GM10847 (cell line): ENCODE measurements at regions not wholly inside any gene's neighbourhood (a gene's known extent, or its start where the extent isn't known, plus 50 kb on each side); places are given as distances from the start of the nearest gene placed in this dataset.

Source experiments
- POLR2A ChIP-seq: IDR thresholded peaks from 2 replicates; pipeline ENCODE4 v1.6.1; 2011; ENCODE audit not compliant: insufficient read length; ENCODE audit errors: extremely low read depth

DNA sequence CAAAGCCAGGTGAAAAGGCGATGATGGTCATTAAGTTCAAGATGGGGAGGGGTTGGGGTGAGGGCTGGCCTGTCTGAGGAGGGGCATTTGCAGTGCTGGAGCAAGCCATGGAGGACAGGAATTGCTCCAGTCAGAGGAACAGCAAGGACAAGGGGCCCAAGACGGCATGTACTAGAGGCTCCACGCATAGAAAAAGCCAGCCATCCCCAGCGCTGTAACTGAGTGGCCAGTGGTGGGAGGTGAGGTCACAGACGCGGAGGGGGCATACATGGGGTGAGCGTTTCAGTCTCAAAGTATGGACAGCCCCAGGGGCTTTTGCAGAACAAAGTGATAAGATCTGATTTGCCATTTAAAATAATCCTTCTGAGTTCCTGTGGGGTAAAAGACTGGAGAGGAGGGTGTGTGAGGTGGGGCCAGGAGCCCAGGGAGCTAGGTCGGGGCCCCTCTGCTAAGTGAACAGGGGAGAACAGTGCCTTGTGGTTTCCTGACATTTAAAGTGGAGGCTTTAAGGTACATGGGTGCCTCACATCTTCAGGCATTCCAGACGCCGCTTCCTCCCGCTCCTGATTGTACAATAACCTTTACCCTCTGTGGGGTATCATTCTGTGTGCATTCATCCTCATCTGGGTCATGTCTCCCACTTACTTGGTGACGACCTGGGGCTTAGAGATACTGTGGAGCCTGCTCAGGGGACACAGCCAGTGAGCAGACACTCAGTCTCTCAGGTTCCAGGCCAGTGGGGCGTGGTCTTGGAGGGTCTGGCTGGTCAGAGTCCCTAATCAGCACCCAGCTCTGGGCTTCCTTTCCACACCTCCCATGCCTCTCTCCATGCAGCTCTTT lies 105.6 kb upstream of the GPR26 start:
- TF ChIP-seq POLR2A: no peak

DNA sequence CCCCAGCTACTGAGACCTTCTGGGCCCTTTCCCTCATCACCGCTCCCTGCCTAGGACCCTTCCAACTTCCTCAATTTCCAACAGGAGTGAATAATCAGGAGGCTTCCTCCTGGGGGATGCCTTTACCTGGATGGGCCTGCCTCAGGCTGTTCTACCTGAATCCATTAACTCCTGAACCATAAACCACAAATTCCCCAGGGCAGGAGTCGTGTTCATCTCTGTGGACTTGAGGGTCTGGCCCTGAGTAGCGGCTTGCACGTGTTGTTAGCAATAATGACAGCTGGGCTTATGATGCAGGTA lies 105.1 kb upstream of the GPR26 start:
- no peak for TF ChIP-seq POLR2A

DNA sequence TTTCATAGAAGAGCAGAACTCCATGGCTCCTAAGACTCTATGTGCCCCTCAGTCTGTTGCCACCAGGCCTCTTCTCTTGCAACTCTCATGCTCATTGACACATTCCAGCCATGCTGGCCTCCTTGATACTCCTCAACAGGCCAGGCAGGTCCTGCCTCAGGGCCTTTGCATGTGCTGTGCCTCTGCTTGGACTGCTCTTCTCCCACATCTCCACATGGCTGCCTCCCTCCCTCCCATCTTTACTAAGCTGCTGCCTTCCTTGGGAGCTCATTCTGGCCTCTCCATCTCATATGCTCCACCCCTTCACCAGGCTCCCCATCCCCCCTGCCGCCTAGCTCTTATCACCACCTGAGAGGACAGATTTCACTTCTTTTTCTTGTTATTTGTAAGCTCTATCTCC lies 103.8 kb upstream of the GPR26 start:
- TF ChIP-seq POLR2A: no peak

DNA sequence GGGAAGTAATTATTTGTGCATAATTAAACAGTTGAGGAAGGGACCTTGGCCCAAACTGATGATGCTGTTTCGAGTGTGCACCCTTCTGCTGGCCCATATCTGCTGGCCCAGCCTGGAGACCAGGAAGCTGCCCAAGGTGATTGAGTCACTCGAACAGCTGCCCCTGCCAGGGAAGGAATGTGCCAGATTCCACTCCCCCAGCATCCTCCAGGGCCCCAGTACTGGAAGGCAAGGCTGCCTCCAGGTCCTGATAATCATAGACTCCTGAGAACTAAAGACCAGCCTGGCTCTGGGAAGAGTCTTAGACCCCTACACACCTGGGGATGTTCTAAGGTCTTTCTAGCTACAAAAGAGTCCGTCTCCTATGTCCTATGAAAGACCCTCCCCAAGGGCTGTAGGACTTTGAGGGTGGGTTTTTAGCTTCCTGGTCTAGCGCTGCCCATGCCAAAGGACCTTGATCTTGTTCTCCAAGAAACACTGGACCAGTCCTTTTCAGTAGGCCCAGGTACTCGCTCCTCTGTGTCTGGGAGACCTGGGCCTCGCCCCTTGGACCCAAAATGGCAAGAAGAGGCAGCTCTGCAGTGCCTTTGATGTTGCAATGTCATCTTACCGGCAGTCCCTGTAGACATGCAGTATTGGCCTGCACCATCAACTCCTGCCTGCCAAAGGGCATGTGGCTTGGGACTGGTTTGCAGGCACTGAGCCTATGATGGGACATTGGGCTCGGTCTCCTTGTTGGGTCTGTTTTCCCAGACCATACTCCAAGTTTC lies 103.2 kb upstream of the GPR26 start:
- no peak for TF ChIP-seq POLR2A

DNA sequence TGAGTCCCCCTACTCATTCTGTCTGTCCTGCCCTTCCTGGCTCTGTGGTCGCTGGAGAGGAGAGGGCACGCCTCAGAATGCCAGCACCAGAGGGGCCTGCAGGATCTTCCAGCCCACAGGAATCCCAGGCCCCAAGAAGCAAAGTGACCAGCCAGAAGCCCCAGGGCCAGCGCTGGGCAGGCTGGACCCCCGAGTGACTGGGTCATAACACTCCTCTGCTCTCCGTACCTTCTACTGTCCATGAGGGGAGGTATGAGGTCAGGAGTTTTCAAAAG lies 102.6 kb upstream of the GPR26 start:
- TF ChIP-seq POLR2A: no peak

DNA sequence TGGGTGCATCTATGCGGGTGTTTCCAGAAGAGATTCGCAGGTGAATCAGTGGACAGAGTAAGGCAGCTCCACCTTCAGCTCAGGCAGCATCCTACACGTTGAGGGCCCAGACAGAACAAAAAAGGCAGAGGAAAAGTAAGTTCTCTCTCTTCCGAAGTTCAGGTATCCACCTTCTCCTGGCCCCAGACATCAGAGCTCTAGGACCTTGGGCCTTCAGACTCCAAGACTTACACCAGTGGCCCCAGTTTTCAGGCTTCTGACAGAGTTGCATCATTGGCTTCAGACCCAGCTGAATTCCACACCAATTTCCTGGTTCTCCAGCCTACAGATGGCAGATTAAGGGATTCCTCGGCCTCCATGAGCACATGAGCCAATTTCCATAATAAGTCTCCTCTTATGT lies 102.2 kb upstream of the GPR26 start:
- no peak for TF ChIP-seq POLR2A

DNA sequence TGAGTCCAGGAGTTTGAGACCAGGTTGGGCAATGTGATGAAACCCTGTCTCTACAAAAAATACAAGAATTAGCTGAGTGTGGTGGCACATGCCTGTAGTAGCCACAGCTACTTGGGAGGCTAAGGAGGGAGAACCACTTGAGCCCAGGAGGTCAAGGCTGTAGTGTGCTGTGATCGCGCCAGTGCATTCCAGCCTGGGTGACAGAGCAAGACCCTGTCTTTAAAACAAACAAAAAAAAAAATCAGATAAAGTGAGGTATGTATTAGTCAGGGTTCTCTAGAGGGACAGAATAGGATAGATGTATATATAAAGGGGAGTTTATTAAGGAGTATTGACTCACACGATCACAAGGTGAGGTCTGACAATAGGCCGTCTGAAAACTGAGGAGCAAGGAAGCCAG lies 101.5 kb upstream of the GPR26 start:
- no peak for TF ChIP-seq POLR2A

DNA sequence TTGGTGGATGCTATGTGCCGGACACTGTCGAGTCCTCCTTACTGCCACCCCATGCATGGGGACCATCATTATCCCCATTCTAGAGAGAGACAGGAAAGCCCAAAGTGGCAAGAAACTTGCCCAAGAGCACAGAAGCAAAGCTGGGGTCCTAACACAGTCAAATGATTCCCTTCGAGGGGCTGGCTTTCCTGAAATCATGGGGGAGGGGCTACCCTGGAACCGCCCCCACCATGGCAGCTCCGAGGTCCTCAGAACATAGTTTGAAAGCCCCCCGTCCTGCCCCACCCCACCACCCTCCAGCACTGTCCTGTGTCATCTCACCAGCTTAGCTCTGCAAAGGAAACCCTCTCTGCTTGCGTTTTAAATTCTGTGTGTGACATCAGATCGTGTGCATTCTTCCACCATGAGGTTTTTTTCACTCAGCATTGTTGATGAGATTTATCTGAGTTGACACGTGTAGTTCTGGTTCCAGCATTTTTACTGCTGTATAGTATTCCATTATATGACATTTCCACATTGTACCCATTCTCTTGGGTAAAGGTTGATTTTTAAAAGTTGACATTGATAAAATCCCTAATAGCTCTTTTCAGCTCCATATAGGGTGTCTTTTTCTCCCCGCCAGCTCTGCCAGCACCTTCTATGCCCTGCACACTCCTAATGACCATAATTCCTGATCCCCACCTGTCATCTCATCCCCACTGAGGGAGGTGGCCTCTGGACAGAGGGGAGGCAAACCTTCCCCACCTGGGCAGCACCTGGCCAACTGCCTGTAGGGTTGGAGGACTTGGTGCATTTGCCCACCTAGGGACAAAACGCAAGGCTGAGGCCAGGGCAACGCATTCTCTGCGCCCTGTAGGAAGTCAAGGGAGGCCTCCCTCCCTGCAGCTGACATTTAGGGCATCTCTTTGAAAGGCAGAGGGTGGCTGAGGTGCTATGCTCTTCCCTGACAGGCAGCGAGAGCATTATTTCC lies 100.2 kb upstream of the GPR26 start:
- TF ChIP-seq POLR2A: no peak

DNA sequence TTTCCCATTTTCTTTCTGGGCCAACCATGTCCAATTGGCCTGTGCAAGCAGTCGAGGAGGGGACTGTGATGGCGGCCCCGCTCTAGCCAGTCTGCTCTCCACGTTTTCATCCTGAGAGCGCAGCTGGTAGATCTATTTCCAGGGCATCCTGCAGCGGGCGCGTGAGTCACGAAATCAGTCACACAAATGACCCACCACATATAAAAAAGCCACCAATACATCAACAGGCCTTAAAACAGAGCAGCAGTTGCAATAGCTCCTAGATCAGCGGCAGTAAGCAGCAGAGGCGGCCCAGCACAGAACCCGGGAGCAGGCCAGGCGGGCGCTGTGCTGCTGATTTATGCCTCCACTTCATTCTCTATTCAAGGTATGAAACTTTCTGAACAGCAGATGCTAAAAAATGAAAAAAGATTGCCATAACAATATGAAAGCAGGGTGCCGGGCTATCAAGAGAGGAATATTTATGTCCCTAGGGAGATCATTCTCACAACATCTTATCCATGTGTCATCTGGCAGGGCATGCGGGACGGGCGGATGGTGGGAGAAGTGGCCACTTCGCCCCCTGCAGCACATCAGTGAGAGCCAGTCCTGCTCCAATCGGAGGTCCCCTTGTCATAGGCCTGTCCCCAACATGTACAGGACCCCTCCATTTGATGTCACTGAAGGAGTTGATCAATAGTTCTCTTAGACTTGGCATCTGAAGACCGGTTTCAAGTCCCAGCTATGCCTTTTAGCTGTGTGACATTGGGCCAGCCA lies 98.0 kb upstream of the GPR26 start:
- TF ChIP-seq POLR2A: no peak

DNA sequence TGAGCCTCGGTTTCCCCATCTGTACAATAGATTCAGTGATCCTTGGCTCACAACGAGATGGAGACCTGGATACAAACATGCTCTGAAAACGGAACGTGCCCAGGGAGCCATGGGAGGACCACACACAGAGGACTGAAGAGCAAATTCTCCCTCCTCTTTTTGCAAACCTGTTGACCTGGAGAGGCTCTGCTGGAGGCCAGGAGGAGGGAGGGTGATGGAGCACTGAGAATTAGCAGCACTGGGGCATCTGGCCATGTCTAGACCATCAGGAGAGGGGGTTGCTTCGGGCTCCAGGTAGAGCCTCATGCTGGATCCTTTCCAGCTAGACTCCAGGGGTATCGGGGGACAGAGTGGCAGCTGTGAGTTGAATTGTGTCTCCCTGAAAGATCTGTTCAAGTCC lies 97.4 kb upstream of the GPR26 start:
- no peak for TF ChIP-seq POLR2A

DNA sequence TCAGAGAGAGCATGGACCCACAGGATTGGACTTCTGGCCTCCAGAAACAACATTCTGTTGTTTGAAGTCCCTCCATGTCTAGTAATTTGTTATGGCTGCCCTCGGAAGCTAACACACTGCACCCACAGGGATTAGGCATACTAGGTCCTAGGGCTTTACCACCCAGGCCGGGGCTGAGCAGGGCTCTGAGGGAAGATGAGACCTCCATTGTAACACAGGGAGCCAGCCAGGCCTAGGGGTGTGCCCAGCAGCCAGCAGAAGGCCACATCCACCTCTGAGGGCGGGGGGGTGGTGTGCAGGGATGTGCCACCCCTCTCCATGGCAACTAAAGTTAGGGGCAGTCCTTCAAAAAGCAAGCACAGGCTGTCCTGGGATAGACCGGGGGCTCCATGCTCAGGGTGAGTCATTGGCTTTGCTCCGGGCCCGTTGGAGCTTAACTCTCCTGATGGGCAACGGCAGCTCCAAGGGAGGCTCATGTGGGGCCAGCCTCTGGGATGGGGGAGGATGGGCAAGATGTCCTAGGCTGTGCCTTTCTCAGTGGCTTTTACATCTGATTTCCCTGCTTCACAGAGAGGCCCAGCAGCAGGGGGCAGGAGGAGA lies 96.6 kb upstream of the GPR26 start:
- no peak for TF ChIP-seq POLR2A

DNA sequence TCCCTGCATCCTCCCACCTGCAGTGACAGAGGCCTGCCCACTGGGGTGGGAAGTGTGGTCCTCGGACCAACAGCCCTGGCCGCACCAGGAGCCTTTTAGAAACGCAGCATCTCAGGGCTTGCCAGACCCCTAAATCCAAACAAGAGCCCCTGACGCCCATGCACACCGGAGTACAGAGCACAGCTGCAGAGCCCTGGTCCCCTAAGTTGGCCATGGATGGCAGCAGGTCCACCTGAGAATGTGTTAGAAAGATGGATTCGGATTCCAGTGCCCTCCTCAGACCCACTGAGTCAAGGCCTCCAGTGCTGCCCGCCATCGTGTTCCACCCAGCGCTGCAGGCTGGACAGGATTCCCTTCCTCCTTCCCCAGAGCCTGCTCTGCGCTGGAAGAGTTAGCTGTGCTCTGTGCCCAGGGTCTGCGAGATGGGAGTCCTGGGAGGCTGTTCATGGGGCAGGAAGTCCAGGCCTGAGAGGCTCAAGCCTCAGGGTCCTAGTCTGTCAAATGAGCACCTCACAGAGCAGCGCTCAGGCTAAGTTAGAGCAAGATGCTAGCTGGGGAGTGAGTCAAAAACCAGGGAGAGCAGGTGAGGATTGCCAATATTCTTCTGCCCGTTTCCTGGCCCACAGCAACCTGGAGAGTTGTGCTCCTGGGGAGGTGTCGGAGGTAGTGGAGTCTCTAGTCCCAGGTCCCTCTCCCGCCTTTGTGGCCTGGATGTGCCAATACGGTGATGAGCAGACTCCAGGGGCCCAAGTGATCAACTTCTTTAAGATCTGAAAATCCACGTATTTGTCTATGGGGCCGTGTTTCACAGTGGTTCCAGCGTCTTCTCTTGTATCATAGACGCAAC lies 95.9 kb upstream of the GPR26 start:
- TF ChIP-seq POLR2A: no peak

DNA sequence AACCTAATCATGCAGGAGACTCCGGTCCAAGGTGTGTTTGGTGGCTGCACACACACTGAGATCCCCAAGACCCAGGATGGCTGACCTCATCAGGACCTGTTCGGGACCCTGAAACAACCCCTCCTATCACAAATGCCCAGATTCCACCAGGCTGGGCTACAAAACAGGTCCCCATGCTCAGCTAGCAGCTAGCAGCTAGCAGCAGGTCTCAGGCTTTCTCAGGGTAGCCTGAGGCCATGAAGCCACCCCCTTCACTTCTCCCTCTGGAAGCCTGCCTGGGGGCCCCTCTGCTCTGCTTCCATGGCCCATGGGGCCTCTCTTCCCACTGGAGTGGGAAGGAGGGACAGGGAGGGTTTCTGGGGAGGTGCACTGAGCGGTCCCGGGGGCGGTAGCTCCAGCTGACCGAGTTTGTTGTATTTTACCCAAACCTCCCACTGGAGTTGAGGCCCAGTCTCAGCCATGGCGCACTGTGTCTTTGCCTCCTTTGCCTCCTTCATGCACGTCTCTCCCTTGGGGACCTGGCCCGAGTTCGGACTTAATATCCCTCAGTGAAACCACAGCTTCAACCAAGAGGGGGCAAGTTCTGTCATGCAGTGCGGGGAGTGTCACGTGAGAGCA lies 95.1 kb upstream of the GPR26 start:
- no peak for TF ChIP-seq POLR2A

DNA sequence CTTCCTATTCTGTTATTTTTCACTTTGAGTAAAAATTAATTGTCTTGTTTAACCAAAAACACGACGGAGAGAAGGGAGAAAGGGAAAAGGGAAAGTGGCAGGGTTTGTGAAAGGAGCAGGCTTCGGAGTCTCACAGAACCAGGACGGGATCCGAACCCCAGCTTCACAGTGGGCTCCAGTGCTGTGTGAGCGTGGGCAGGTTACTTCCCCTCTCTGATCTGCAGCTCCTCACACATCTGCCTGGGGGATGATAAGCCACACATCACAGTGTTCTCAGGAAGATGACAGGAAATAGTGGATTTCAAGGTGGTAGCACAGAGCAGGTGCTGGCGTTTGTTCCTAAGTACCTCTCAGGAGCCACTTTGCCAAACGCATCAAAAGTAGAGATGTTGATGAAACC lies 94.2 kb upstream of the GPR26 start:
- TF ChIP-seq POLR2A: no peak
